ENCODE measurements at regions not wholly inside any gene's neighbourhood (a gene's known extent, or its start where the extent isn't known, plus 50 kb on each side); places are given as distances from the start of the nearest gene placed in this dataset.

GRCh38 chr3:146371902-146372301 is 97.5 kb downstream of the PLSCR2 start:
- FAIRE-seq (no peak), ATAC-seq (no peak), DNase-seq (ENCODE audit: low spot score) (no peak)
- Histone ChIP-seq H3K4me1 (ENCODE audit: insufficient read depth, low read length) (no peaks in the 10 kb centered on the region), H3K9me3 (ENCODE audit: low read length) (no peaks in the 10 kb centered on the region), H3K4me3 (replicated peaks in 1 of 3; ENCODE audit: insufficient read depth in 1 of 3, low read depth in 2 of 3, low read length in 3 of 3) (no peak overlapping the region), H3K27ac (ENCODE audit: extremely low read length, insufficient read depth, low read length) (no peak overlapping the region), H3K4me2 (ENCODE audit: low read depth, low read length) (no peak overlapping the region), H3K79me2 (ENCODE audit: insufficient read depth, low read length) (no peaks in the 10 kb centered on the region), H3K36me3 (replicated peaks in 1 of 2; ENCODE audit: control insufficient read depth in 1 of 2, insufficient read depth in 2 of 2, low read length in 2 of 2) (no peaks in the 10 kb centered on the region), H3K27me3 (ENCODE audit: control insufficient read depth in 1 of 2, insufficient read depth in 2 of 2, low read length in 2 of 2) (no peaks in the 10 kb centered on the region), H4K20me1 (ENCODE audit: insufficient read depth, low read length) (no peaks in the 10 kb centered on the region), H3K9ac (ENCODE audit: insufficient read depth, low read depth, low read length) (no peak overlapping the region), H2AFZ (ENCODE audit: low read length) (no peak overlapping the region)
- ChIA-PET POLR2A (no interaction called here), CTCF (ENCODE audit: low intra/inter-chr PET ratio, low total read pairs) (no interaction called here)
- intact Hi-C loops (cut with micrococcal nuclease; ENCODE audit: unreplicated experiment), result no loop called here
- TF ChIP-seq ZNF160 (CRISPR knock-in tag; IDR thresholded peaks at IDR 0.05), result peak; percentile 90; the same call in 1 of the 2 replicates
- TF ChIP-seq SAFB2 (CRISPR knock-in tag; IDR thresholded peaks at IDR 0.05; ENCODE audit: borderline replicate concordance, low read depth), result no peak
- WGBS (ENCODE audit: low lambda C conversion rate), result 0% methylated on average over 1 of the region's 1 CpG
- in situ Hi-C loops (cut with HindIII; ENCODE audit: extremely low pct_ligation_motif_present, low pct_unique_long_range_greater_than_20kb), result no loop called here
- BruUV-seq (replicated peaks), result no TSS peak

DNA sequence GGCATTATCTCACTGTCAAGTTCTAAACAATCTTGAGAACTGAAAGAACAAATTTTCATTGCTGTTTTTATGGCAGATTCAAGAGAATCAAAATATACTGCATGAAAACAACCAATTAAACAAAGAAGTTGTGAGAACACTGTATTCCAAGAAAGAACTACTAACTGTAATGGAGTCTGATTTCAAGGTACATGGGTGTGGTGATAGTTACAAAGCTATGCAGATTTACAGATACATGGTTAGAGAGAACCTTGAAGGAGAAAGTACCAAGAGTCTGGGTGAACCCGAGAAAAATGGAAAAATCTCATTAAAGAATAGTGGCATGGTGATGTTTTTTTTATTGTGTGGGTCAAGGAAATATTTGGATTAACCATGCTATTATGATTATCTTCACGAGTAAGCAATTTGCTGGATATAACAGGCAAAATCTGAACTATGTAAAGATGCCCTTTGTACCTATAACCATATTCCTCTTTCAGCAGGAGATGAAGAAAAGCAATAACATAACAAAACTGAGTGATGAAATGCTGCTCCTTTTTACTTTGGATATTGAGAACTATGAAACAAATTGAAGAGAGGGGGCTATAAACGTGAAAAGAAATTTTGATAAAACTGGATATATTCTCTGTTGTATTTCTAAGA is 100.4 kb downstream of the PLSCR2 start:
- ChIA-PET POLR2A (no interaction called here), CTCF (ENCODE audit: low intra/inter-chr PET ratio, low total read pairs) (no interaction called here)
- no peaks in the 10 kb centered on the region for H4K20me1 ChIP-seq (ENCODE audit: insufficient read depth, low read length)
- no peaks in the 10 kb centered on the region for H3K79me2 ChIP-seq (ENCODE audit: insufficient read depth, low read length)
- no peaks in the 10 kb centered on the region for H3K27me3 ChIP-seq (ENCODE audit: control insufficient read depth in 1 of 2, insufficient read depth in 2 of 2, low read length in 2 of 2)
- no peaks in the 10 kb centered on the region for H3K36me3 ChIP-seq (replicated peaks in 1 of 2; ENCODE audit: control insufficient read depth in 1 of 2, insufficient read depth in 2 of 2, low read length in 2 of 2)
- no peak overlapping the region for H3K27ac ChIP-seq (ENCODE audit: extremely low read length, insufficient read depth, low read length)
- BruUV-seq (replicated peaks), result no TSS peak
- no peak for TF ChIP-seq NFE2L2 (IDR thresholded peaks at IDR 0.05; ENCODE audit: low read length)
- FAIRE-seq (no peak), DNase-seq (ENCODE audit: low spot score) (no peak), ATAC-seq (no peak)
- in situ Hi-C loops (cut with HindIII; ENCODE audit: extremely low pct_ligation_motif_present, low pct_unique_long_range_greater_than_20kb) (no loop called here), intact Hi-C loops (cut with micrococcal nuclease; ENCODE audit: unreplicated experiment) (no loop called here)
- H3K4me2 ChIP-seq (ENCODE audit: low read depth, low read length), result no peak overlapping the region
- H3K4me3 ChIP-seq (replicated peaks in 1 of 3; ENCODE audit: insufficient read depth in 1 of 3, low read depth in 2 of 3, low read length in 3 of 3), result no peak overlapping the region
- H3K9ac ChIP-seq (ENCODE audit: insufficient read depth, low read depth, low read length), result no peak overlapping the region
- H2AFZ ChIP-seq (ENCODE audit: low read length), result no peak overlapping the region
- H3K4me1 ChIP-seq (ENCODE audit: insufficient read depth, low read length), result no peaks in the 10 kb centered on the region
- under 1% methylated on average over 3 of the region's 3 CpGs for WGBS (ENCODE audit: low lambda C conversion rate)
- no peaks in the 10 kb centered on the region for H3K9me3 ChIP-seq (ENCODE audit: low read length)
